22Rv1 (cell line): ENCODE measurements at regions not wholly inside any gene's neighbourhood (a gene's known extent, or its start where the extent isn't known, plus 50 kb on each side); places are given as distances from the start of the nearest gene placed in this dataset.

Source experiments
- CTCF ChIP-seq: fragments of 450-650 bp; IDR thresholded peaks from 2 replicates; pipeline ENCODE4 v1.5.1; 2017; ENCODE audit warnings: mild to moderate bottlenecking
- ZFX ChIP-seq: fragments of 450-650 bp; IDR thresholded peaks from 2 replicates; pipeline ENCODE4 v1.6.1; 2017; ENCODE audit warnings: antibody characterized with exemption, borderline replicate concordance

- TF ChIP-seq CTCF = no peak
- TF ChIP-seq ZFX = no peak
Measured at GRCh38 chr11:131063638-131064037, 147.4 kb upstream of the SNX19 start.
